ENCODE measurements at regions not wholly inside any gene's neighbourhood (a gene's known extent, or its start where the extent isn't known, plus 50 kb on each side); places are given as distances from the start of the nearest gene placed in this dataset.

DNA sequence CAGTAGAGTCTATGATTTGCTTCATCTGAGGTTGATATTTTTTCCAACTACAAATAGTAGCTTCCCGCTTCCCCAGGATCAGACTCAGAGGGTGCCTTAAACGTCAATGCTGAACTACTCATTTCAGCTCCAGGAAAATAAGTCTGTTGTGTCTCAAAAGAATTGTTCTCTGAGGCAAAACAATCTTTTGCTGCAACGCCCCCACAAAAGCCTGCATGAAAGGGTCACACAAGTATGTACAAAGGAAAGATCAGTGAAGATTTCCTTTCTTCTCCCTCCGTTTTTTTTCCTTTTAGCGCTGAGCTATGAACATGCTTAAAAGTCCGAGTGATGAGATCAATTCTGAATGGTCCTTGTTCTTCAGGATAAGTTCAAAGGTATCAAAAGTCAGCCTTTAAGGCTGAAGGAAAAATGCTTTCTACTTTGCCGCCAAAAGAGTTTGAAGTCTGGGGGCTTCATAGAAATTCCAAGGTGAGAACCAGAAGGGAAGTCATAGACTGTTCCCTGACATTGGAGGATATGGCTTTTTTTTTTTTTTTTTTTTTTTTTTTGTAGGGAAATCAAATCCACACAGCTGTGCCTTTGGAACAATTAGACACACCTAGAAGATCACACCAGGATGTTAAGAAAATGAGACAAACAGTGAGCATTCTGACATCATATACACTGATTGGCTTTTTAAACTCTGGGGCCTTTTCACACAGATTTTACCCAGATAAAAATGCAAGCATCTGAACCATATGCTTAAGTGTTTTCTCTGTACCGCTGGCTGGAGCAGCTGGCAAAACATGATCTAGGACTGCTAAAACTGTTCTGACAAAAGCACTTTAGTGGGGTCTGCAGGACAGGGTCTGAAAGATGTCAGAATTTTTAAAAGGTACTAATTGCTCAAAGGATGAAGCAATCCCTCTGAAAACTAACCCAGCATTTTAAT is 329.3 kb downstream of the ENC1 start:
- TF ChIP-seq CTCF (IDR thresholded peaks at IDR 0.05; ENCODE audit: extremely low read depth, missing control alignments), result no peak
- no peak for DNase-seq (ENCODE audit: low spot score)

- no peak for DNase-seq (ENCODE audit: low spot score)
- TF ChIP-seq CTCF (IDR thresholded peaks at IDR 0.05; ENCODE audit: extremely low read depth, missing control alignments), result no peak
Measured at GRCh38 chr5:74310386-74310785, 330.1 kb downstream of the ENC1 start.

- no peak for TF ChIP-seq CTCF (IDR thresholded peaks at IDR 0.05; ENCODE audit: extremely low read depth, missing control alignments)
- DNase-seq (ENCODE audit: low spot score), result no peak
Measured at GRCh38 chr5:74309050-74309449, 331.5 kb downstream of the ENC1 start.

DNA sequence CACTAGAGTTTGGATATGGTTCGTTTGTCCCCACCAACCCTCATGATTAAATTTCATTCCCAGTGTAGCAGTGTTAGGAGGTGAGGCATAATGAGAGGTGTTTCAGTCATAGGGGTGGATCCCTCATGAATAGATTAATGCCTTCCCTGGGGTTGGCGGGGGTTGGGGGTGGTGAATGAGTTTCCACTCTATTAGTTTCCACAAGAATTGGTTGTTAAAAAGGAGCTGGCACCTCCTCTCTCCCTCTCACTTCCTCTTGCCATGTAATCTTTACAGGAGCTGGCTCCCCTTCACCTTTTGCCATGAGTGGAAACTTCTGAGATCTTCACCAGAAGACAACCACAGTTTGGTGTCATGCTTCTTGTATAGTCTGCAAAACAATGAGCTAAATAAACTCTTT is 333.7 kb downstream of the ENC1 start:
- DNase-seq (ENCODE audit: low spot score), result no peak
- TF ChIP-seq CTCF (IDR thresholded peaks at IDR 0.05; ENCODE audit: extremely low read depth, missing control alignments), result no peak

- no peak for TF ChIP-seq CTCF (IDR thresholded peaks at IDR 0.05; ENCODE audit: extremely low read depth, missing control alignments)
- no peak for DNase-seq (ENCODE audit: low spot score)
Measured at GRCh38 chr5:74304536-74304935, 336.0 kb downstream of the ENC1 start.

GRCh38 chr5:74303578-74303977 is 336.9 kb downstream of the ENC1 start:
- TF ChIP-seq CTCF (IDR thresholded peaks at IDR 0.05; ENCODE audit: extremely low read depth, missing control alignments), result no peak
- DNase-seq (ENCODE audit: low spot score), result no peak

DNA sequence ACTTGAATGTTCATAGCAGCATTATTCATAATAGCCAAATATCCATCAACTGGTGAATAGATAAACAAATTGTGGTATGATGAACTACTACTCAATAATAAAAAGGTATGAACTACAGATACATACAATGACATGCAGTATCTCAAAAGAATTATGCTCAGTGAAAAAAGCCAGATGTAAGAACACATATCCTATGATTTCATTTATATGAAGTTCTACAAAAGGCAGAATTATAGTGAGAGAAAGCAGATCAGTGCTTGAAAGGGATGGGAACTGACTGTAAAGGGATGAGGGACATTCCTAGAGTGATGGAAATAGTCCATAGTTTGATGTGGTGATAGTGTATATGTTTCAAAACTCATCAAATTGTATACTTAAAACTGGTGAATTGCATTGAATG is 339.0 kb downstream of the ENC1 start:
- no peak for TF ChIP-seq CTCF (IDR thresholded peaks at IDR 0.05; ENCODE audit: extremely low read depth, missing control alignments)
- no peak for DNase-seq (ENCODE audit: low spot score)

All from GM20000 (cell line).